Endodermal cell (in vitro differentiated cells): ENCODE measurements at regions not wholly inside any gene's neighbourhood (a gene's known extent, or its start where the extent isn't known, plus 50 kb on each side); places are given as distances from the start of the nearest gene placed in this dataset.

Experiments used
- DNase-seq: peaks from one replicate; pipeline ENCODE4 v3.0.0-alpha.2; 2017
- H3K27ac ChIP-seq: 2 replicates; pipeline ENCODE4 v1.5.1; 2013; ENCODE audit warnings: mild to moderate bottlenecking, low read depth, low read length, moderate library complexity
- H3K27me3 ChIP-seq: 2 replicates; pipeline ENCODE4 v1.6.1; 2013; ENCODE audit warnings: mild to moderate bottlenecking, low read length, moderate library complexity; ENCODE audit not compliant: insufficient read depth, control insufficient read depth, poor library complexity, severe bottlenecking
- H3K36me3 ChIP-seq: 2 replicates; pipeline ENCODE4 v1.7.0; 2013; ENCODE audit warnings: mild to moderate bottlenecking, low read length, moderate library complexity; ENCODE audit not compliant: control insufficient read depth, insufficient read depth
- H3K4me1 ChIP-seq: one replicate; pipeline ENCODE4 v1.7.0; 2013; ENCODE audit warnings: low read length; ENCODE audit not compliant: control insufficient read depth, insufficient read depth
- H3K4me3 ChIP-seq: 2 replicates; pipeline ENCODE4 v1.5.1; 2013; ENCODE audit warnings: mild to moderate bottlenecking, low read length, moderate library complexity
- H3K9ac ChIP-seq: 2 replicates; pipeline ENCODE4 v1.6.1; 2013; ENCODE audit warnings: mild to moderate bottlenecking, low read length, moderate library complexity; ENCODE audit not compliant: poor library complexity, severe bottlenecking; ENCODE audit errors: extremely low read depth
- H3K9me3 ChIP-seq: 2 replicates; pipeline ENCODE4 v1.6.1; 2013; ENCODE audit warnings: mild to moderate bottlenecking, low read length, moderate library complexity; ENCODE audit not compliant: control insufficient read depth
- H3K27ac Mint-ChIP-seq: 2 replicates; pipeline ENCODE4 v1.8.0; 2020; ENCODE audit warnings: mixed read lengths
- H3K27me3 Mint-ChIP-seq: 2 replicates; pipeline ENCODE4 v1.8.0; 2021; ENCODE audit warnings: mild to moderate bottlenecking, mixed read lengths; ENCODE audit not compliant: insufficient read depth
- H3K36me3 Mint-ChIP-seq: 2 replicates; pipeline ENCODE4 v1.8.0; 2020; ENCODE audit warnings: low read depth, mixed read lengths
- H3K4me1 Mint-ChIP-seq: 2 replicates; pipeline ENCODE4 v1.8.0; 2020; ENCODE audit warnings: mixed read lengths
- H3K4me3 Mint-ChIP-seq: 2 replicates; pipeline ENCODE4 v1.8.0; 2020; ENCODE audit warnings: mild to moderate bottlenecking, moderate library complexity, mixed read lengths
- H3K9me3 Mint-ChIP-seq: 2 replicates; pipeline ENCODE4 v1.8.0; 2020; ENCODE audit warnings: mild to moderate bottlenecking, mixed read lengths
- WGBS, 2 experiments: methylation state at CpG; one replicate each; pipeline versions ENCODE4 v1.1.5 to v1.1.7; 2013; ENCODE audit warnings: missing lambda C conversion rate in 2 of 2, mixed read lengths in 1 of 2; ENCODE audit not compliant: insufficient coverage in 1 of 2, insufficient read length in 1 of 2; 5-methylcytosine and 5-hydroxymethylcytosine counted together
- TF ChIP-seq, protein P1 (sequence below): fragments of 200-600 bp; sonication (generic); conservative IDR thresholded peaks from 2 replicates; pipeline ENCODE4 v1.5.0; 2021; ENCODE audit warnings: antibody characterized with exemption, mild to moderate bottlenecking

DNA sequence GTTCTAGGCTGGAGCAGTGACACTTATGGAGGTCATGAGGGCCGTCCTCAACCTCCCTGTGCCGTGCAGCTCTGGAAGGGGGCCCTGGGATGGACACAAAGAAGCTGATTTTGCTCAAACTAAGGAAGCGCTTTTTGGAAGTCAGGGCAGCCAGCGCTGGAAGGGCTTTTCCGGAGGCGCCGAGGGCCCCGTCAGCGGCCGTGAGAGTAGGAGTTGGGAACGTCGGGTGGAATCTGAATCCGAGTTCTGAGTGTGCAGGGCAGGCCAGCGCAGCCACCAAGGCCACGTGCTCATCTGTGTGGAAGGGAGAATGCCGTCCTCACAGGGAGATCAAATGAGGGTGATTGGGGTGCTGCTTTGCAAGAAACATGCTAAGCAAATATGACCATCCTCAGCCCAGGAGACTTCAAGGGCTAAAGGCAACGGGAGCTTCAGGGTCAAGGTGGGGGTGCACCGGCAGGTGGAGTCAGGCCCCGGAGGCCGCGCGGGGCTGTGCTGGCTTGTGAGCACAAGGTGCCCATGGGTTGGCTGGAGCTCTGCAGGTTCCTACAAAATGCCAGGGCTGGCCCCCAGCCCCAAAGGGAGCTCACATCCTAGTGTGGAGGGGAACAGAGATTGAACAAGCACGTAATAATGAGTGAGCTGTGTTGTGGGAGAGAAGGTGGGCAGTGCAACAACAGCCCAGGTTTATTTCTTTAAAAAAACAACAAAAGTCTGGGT, 70.4 kb upstream of the HPCAL1 start:
- H3K36me3 ChIP-seq: no peaks in the 10 kb centered on the region
- peaks cover 17% of the 10 kb centered on the region for H3K4me1 Mint-ChIP-seq
- no peak overlapping the region for H3K27ac ChIP-seq
- no peak overlapping the region for H3K4me3 ChIP-seq
- peak; percentile 36 for DNase-seq
- no peak overlapping the region for H3K9ac ChIP-seq
- H3K4me3 Mint-ChIP-seq: no peak overlapping the region
- no peaks in the 10 kb centered on the region for H3K27me3 ChIP-seq
- H3K27ac Mint-ChIP-seq: no peak overlapping the region
- 94 to 97% methylated on average over 19 to 23 of the region's 23 CpGs for WGBS, 2 experiments
- no peaks in the 10 kb centered on the region for H3K36me3 Mint-ChIP-seq
- H3K9me3 Mint-ChIP-seq: no peaks in the 10 kb centered on the region
- peaks cover 3% of the 10 kb centered on the region for H3K27me3 Mint-ChIP-seq
- H3K4me1 ChIP-seq: peaks cover 8% of the 10 kb centered on the region
- H3K9me3 ChIP-seq: no peaks in the 10 kb centered on the region
- TF ChIP-seq, protein P1, sequence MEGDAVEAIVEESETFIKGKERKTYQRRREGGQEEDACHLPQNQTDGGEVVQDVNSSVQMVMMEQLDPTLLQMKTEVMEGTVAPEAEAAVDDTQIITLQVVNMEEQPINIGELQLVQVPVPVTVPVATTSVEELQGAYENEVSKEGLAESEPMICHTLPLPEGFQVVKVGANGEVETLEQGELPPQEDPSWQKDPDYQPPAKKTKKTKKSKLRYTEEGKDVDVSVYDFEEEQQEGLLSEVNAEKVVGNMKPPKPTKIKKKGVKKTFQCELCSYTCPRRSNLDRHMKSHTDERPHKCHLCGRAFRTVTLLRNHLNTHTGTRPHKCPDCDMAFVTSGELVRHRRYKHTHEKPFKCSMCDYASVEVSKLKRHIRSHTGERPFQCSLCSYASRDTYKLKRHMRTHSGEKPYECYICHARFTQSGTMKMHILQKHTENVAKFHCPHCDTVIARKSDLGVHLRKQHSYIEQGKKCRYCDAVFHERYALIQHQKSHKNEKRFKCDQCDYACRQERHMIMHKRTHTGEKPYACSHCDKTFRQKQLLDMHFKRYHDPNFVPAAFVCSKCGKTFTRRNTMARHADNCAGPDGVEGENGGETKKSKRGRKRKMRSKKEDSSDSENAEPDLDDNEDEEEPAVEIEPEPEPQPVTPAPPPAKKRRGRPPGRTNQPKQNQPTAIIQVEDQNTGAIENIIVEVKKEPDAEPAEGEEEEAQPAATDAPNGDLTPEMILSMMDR: no peak

DNA sequence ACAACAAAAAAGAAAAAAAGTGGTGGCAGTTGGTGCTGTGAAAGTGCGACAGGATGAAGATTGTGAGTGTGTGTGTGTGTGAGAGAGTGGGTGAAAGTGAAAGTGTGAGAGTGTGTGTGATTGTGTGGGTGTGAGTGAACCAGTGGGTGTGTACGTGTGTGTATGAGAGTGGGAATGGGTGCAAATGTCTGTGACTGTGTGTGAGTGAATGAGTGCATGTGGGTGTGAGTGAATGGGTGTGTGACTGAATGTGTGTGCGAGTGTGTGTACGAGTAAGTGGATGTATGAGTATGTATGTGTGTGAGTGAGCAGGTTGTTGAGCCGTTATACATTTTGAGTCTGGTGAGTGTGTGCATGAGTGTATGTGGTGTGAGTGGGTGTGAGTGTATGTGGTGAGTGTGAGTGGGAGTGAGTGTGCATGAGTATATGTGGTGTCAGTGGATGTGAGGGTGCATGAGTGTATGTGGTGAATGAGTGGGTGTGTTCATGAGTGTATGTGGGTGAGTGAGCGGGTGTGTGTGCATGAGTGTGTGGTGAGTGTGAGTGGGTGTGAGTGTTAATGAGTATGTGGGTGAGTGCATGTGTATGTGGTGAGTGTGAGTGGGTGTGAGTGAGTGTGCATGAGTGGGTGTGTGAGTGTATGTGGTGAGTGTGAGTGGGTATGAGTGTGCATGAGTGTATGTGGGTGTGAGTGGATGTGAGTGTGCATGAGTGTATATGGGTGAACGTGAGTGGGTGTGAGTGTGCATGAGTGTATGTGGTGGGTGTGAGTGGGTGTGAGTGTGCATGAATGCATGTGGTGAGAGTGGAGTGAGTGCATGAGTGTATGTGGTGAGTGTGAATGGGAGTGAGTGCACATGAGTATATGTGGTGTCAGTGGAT, 69.3 kb upstream of the HPCAL1 start:
- DNase-seq: peak; percentile 22
- Histone ChIP-seq H3K36me3 (no peaks in the 10 kb centered on the region), H3K27ac (no peak overlapping the region), H3K4me3 (no peak overlapping the region), H3K9me3 (no peaks in the 10 kb centered on the region), H3K27me3 (no peaks in the 10 kb centered on the region), H3K9ac (no peak overlapping the region), H3K4me1 (peaks cover 2% of the 10 kb centered on the region)
- no peak overlapping the region for H3K27ac Mint-ChIP-seq
- no peaks in the 10 kb centered on the region for H3K36me3 Mint-ChIP-seq
- TF ChIP-seq, protein P1: no peak
- no peaks in the 10 kb centered on the region for H3K9me3 Mint-ChIP-seq
- H3K4me3 Mint-ChIP-seq: no peak overlapping the region
- 94 to 98% methylated on average over 7 of the region's 7 CpGs for WGBS, 2 experiments
- peaks cover 3% of the 10 kb centered on the region for H3K27me3 Mint-ChIP-seq
- H3K4me1 Mint-ChIP-seq: peaks cover 14% of the 10 kb centered on the region

DNA sequence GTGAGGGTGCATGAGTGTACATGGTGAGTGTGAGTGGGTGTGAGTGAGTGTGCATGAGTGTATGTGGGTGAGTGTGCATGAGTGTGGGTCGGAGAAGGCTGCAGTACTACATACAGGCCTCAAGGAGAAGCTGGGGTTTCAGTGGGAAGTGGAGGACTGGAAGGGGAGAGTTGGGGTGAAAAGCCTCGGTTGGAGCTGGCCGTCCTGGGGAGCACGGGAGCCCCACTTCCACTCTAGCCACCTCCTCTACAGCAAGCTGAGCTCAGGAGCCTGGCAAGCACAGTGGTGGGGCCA, 68.7 kb upstream of the HPCAL1 start:
- Mint-ChIP-seq H3K4me1 (peaks cover 8% of the 10 kb centered on the region), H3K4me3 (no peak overlapping the region), H3K36me3 (no peaks in the 10 kb centered on the region), H3K9me3 (no peaks in the 10 kb centered on the region), H3K27me3 (peaks cover 3% of the 10 kb centered on the region), H3K27ac (no peak overlapping the region)
- Histone ChIP-seq H3K9ac (no peak overlapping the region), H3K27me3 (no peaks in the 10 kb centered on the region), H3K4me3 (no peak overlapping the region), H3K4me1 (no peaks in the 10 kb centered on the region), H3K36me3 (no peaks in the 10 kb centered on the region), H3K27ac (no peak overlapping the region), H3K9me3 (no peaks in the 10 kb centered on the region)
- 94% methylated on average over 3 of the region's 4 CpGs; no CpG with 5 or more reads in 1 of the 2 experiments for WGBS, 2 experiments
- TF ChIP-seq, protein P1: peak; percentile 47
- peak; percentile 35 for DNase-seq
